ENCODE measurements at regions not wholly inside any gene's neighbourhood (a gene's known extent, or its start where the extent isn't known, plus 50 kb on each side); places are given as distances from the start of the nearest gene placed in this dataset.

- dilution Hi-C loops (cut with MboI; ENCODE audit: extremely low pct_ligation_motif_present, low sequenced_read_pairs) = no loop called here
- H3K9me1 ChIP-seq (ENCODE audit: control insufficient read depth, extremely low read depth, insufficient read depth, low read length) = no peaks in the 10 kb centered on the region
- no peaks in the 10 kb centered on the region for H3K9me3 ChIP-seq (ENCODE audit: control insufficient read depth, low read depth, low read length)
- DNase-seq (ENCODE audit: low read depth, low spot score) = no peak
- H4K20me1 ChIP-seq (ENCODE audit: control insufficient read depth, extremely low read depth, insufficient read depth, low read length) = no peaks in the 10 kb centered on the region
- no peaks in the 10 kb centered on the region for H3K36me3 ChIP-seq (ENCODE audit: control insufficient read depth in 2 of 2, extremely low read depth in 1 of 2, insufficient read depth in 2 of 2, low read length in 2 of 2)
- H3K4me1 ChIP-seq (ENCODE audit: control insufficient read depth, extremely low read depth, insufficient read depth, low read length) = no peaks in the 10 kb centered on the region
- no peak for TF ChIP-seq EZH2 (IDR thresholded peaks at IDR 0.05; ENCODE audit: low read length)
- TF ChIP-seq CTCF (optimal IDR thresholded peaks at IDR 0.05 in 1 of 3, IDR thresholded peaks at IDR 0.05 in 1 of 3, conservative IDR thresholded peaks at IDR 0.05 in 1 of 3; ENCODE audit: extremely low read depth in 1 of 3, insufficient read depth in 2 of 3, low read length in 3 of 3) = no peak
- no peak overlapping the region for H3K4me3 ChIP-seq (ENCODE audit: control insufficient read depth in 2 of 3, extremely low read depth in 1 of 3, insufficient read depth in 2 of 3, low read depth in 1 of 3, low read length in 3 of 3)
- H3K27me3 ChIP-seq (ENCODE audit: control insufficient read depth, extremely low read depth, insufficient read depth, low read length) = no peaks in the 10 kb centered on the region
- H3K9ac ChIP-seq (ENCODE audit: control insufficient read depth, extremely low read depth, insufficient read depth, low read length) = no peak overlapping the region
- H2AFZ ChIP-seq (ENCODE audit: control insufficient read depth, low read length) = no peak overlapping the region
- H3K27ac ChIP-seq (ENCODE audit: control insufficient read depth, insufficient read depth, low read length) = no peak overlapping the region
- no peaks in the 10 kb centered on the region for H3K79me2 ChIP-seq (ENCODE audit: control insufficient read depth, insufficient read depth, low read length)
- no peak overlapping the region for H3K4me2 ChIP-seq (ENCODE audit: control insufficient read depth, extremely low read depth, insufficient read depth, low read depth, low read length)
- FAIRE-seq = no peak
These were observed 478.0 kb downstream of the MCTP2 start for GRCh38 chr15:94709319-94709718.

GRCh38 chr15:94722024-94722636, 490.8 kb downstream of the MCTP2 start:
- no peak overlapping the region for H3K9ac ChIP-seq (ENCODE audit: control insufficient read depth, extremely low read depth, insufficient read depth, low read length)
- H4K20me1 ChIP-seq (ENCODE audit: control insufficient read depth, extremely low read depth, insufficient read depth, low read length) = no peaks in the 10 kb centered on the region
- no peak for TF ChIP-seq CTCF (optimal IDR thresholded peaks at IDR 0.05 in 1 of 3, IDR thresholded peaks at IDR 0.05 in 1 of 3, conservative IDR thresholded peaks at IDR 0.05 in 1 of 3; ENCODE audit: extremely low read depth in 1 of 3, insufficient read depth in 2 of 3, low read length in 3 of 3)
- no peak overlapping the region for H2AFZ ChIP-seq (ENCODE audit: control insufficient read depth, low read length)
- H3K79me2 ChIP-seq (ENCODE audit: control insufficient read depth, insufficient read depth, low read length) = no peaks in the 10 kb centered on the region
- no peak overlapping the region for H3K4me2 ChIP-seq (ENCODE audit: control insufficient read depth, extremely low read depth, insufficient read depth, low read depth, low read length)
- H3K4me1 ChIP-seq (ENCODE audit: control insufficient read depth, extremely low read depth, insufficient read depth, low read length) = peaks cover 3% of the 10 kb centered on the region
- no peak overlapping the region for H3K27ac ChIP-seq (ENCODE audit: control insufficient read depth, insufficient read depth, low read length)
- H3K27me3 ChIP-seq (ENCODE audit: control insufficient read depth, extremely low read depth, insufficient read depth, low read length) = peaks cover 3% of the 10 kb centered on the region
- no peaks in the 10 kb centered on the region for H3K9me3 ChIP-seq (ENCODE audit: control insufficient read depth, low read depth, low read length)
- dilution Hi-C loops (cut with MboI; ENCODE audit: extremely low pct_ligation_motif_present, low sequenced_read_pairs) = no loop called here
- H3K4me3 ChIP-seq (ENCODE audit: control insufficient read depth in 2 of 3, extremely low read depth in 1 of 3, insufficient read depth in 2 of 3, low read depth in 1 of 3, low read length in 3 of 3) = no peak overlapping the region
- H3K9me1 ChIP-seq (ENCODE audit: control insufficient read depth, extremely low read depth, insufficient read depth, low read length) = no peaks in the 10 kb centered on the region
- DNase-seq (ENCODE audit: low read depth, low spot score) = no peak
- FAIRE-seq = no peak
- no peaks in the 10 kb centered on the region for H3K36me3 ChIP-seq (ENCODE audit: control insufficient read depth in 2 of 2, extremely low read depth in 1 of 2, insufficient read depth in 2 of 2, low read length in 2 of 2)

Data from keratinocyte (primary cell).